CD4-positive, alpha-beta T cell treated with Interferon alpha-2 for 1 hour (primary cell): ENCODE measurements at regions not wholly inside any gene's neighbourhood (a gene's known extent, or its start where the extent isn't known, plus 50 kb on each side); places are given as distances from the start of the nearest gene placed in this dataset.
"Not testable (repeated sequence)": the region's sequence is repeated elsewhere in the genome, so short reads cannot be mapped to it uniquely, and the experiment has no call there.

Experiments
- DNase-seq, 2 donors: peaks; one replicate each; pipeline ENCODE4 v3.0.0-alpha.2; 2020 to 2022

DNA sequence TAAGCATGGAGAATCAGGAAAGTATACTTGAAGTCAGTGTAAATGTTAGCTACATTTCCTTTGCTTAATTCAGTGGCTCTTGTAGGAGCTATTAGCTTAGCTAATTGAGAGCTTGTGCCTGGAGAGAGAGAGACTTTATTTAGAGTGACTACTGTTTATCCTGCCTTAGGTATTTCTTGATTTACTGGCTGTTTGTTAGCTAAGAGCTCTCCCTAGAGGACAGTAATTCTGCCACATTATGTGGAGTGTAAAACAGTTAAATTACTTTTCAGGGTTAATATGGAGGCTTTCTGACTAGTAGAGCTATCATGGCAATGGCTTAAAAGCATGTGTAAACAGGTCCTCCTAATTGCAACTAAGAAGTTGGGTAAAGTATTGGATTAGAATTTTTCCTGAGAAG, 306.5 kb upstream of the TECRL start:
- DNase-seq, result no peak

DNA sequence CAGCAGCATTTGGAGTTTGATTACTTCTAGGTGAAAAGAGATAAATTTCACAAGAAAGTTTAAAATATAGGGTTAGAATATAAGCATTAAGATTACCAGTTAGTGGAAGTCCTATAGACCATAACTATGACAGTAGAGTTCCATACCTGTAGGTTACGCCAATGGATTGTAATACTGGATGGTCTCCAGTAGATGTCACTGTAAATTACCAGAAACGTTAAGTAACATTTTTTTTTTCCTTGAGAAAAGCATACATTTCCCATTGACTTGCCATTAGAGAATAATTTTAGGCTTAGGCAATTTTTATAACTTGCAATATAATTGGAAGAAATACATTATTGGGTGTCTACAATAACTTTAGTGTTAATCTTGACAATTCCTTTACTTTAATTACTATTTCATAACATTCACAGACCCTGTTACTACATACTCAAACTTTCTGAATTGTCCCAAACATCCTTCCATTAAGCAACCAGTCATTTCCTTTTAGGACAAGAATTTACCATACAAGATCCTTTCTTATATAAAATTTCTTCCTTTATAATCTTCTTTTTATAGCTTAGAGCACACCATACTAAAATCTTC, 304.1 kb upstream of the TECRL start:
- no peak for DNase-seq

DNA sequence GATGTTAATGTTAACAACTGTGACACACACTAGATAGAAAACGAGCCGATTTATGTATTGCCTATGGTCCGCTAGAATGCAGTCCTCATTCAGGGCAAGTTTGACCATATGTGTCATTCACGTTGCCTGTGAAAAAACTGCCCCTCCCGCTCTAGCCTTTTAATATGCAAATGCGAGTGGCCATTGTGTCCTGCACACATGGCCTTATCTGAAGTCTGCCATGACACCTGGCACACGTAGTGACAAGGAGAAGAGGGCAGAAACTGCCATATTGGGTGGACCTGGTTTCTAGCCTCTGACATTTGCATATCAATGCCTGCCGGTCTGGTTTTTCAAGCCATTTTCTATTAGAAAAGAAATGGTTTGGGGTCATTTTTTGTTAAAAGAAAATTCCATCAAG, 303.3 kb upstream of the TECRL start:
- DNase-seq, result no peak

DNA sequence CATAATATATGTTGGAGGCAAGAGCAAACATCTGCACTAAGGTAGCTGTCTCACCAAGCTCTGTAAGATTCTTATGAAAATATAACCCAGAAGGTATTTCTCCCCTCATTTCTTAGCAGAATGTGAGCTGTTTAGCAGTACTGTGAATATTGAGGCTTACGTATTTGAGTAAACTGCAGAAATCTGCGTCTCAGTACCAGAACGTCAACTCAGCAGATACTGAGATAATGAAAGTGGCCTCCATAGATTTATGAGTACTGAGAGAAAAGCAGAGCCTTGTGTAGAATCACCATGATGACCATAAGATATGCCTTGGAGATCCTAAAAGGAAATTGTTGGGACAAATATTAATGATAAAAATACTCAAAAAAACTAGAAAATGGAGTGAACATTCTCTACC, 296.7 kb upstream of the TECRL start:
- DNase-seq, result no peak

DNA sequence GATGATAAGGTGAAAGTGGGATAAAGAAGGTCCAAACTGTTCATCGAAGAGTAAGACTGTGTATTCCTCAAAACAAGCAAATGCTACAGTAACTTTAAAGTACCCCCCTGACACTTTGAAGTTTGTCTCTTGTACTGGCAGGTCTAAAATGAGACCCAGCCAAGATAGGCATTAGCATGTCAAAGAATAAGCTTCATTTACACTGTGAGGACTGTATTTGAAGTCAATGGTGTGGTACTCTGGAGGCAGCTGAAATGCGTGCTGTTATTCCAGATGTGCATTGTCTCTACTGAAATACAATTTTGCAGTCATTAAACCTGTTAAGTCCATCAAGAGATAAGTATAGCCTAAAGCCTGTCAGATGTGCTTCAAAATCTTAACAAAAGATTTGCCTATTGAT, 288.9 kb upstream of the TECRL start:
- no peak for DNase-seq

DNA sequence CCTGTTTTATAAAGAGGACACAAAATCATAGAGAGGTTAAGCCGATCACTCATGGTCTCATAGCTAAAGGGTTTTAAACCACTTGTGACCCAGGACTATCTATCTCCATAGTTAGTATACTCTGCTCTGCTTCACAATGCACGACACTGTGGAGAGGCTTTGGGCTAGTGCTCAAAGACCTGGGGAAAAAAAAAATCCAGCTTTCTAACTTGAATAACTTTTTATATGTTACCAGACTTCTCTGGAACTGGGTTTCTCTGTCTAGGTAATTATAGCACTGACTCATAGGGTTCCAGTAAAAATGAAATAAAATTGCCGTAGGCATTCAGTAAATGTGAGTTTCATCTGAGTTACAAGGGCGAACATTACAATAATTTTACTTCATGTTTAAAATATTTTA, 273.7 kb upstream of the TECRL start:
- no peak for DNase-seq

DNA sequence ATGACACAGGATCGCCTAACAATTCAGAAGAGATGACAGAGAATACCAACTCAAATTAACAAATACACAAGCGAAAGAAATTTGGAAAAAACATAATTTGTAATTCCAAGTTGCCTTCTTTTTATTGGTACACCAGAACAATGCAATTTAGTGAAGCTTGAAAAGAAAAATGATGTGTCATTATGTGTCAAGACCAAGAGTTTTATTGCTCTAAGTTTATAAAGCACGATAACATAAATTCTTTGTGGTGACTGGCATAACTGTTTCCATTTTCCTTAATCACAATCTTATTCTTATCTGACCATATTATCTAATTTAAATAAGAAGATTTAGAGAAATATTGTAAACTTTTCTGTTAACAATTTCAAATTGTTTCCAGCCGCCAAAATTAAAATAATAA, 273.2 kb upstream of the TECRL start:
- no peak for DNase-seq

DNA sequence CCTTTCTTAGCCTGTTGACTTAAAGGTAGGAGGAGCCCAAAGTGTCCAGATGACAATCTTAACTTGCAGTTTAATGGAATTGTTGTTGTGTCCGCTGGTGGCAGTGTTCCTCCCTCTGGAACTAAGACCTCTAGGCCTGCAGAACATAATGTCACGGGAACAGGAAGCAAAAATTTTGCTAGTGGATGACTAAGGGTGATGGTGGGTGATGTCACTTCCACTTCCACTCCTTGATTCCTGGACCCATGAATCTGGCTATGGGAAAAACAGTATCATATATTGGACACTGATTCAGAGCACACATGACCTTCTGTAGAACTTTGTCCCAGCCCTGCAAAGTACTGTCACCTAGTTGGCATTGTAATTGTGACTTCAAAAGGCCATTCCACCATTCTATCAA, 263.9 kb upstream of the TECRL start:
- not testable (repeated sequence) for DNase-seq

DNA sequence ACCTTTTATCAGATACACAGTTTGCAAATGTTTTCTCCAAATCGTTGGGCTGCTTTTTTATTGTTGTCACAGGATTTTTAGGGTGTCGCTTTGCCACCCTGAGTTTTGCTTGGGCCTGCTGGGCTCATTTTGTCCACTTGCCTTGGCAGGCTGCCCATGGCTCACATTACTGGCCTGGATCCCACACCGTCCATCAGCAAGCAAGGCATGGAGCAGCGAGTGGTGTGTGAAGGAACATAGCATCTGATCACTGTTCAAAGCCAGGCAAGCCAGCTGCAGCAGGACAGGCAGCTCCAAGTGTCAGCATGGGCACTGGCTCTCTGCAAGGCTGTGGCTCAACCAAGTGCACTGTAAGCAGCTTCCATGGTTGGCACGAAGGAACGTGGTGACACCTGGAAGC, 261.4 kb upstream of the TECRL start:
- no peak for DNase-seq

DNA sequence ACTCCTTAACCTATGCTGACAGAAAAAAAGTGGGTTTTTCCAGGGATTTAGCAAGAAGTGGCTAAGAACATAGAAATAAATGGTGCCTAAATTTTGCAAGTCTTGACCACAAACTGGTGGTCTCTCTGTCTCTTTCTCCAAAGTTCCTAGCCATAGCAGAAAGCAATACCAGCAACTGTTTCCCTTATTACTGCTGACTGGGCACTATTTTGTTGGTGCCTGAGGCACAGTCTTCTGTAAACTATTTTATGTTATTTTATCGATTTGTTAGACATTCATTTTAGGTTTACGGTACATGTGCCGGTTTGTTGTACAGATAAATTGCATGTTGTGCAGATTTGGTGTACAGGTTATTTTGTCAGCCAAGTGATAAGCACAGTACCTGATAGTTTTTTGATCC, 234.6 kb upstream of the TECRL start:
- no peak for DNase-seq

DNA sequence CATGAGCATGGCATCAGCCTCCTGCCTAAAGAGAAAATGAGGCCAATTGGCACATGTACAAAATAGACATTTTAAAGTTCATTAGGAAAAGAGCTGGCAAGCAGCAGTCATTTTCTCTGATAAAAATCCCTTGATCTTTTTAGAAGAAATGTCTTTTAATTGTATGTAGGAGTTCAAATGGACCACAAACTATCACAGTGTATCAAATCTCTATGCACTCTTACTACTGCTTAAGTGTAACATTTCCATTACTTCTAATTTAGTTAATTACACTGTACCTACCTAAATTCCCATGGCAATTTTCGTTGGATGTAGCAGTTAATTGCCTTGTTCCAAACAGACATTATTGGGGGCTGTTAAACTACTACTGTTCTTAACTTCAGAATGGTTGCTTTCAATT, 233.7 kb upstream of the TECRL start:
- DNase-seq, result no peak

DNA sequence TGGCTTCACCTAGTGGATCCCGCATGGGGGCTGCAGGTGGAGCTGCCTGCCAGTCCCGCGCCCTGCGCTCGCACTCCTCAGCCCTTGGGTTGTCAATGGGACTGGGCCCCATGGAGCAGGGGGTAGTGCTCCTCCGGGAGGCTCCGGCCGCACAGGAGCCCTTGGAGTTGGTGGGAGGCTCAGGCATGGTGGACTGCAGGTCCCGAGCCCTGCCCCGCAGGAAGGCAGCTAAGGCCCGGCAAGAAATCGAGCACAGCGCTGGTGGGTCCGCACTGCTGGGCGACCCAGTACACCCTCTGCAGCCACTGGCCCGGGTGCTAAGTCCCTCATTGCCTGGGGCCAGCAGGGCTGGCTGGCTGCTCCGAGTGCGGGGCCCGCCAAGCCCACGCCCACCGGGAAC, 231.2 kb upstream of the TECRL start:
- not testable (repeated sequence) for DNase-seq

DNA sequence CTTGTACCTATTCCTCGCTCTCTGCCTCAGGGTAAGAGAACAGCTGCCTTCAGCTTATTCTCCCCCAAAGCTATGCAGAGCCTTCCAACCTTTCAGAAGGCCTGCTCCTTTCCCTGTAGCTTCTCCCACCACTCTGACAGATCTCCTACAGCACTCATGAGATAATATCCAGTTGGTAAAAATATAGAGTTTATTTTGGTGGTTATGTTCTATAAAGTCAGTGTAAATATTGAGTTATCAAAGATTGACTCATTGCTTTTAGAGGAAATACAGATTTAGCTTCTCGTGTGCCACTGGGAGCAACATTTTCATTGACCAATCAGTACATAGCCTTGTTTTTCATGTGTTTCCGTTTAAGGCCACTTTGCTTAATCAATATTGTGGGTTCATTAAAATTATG, 216.2 kb upstream of the TECRL start:
- DNase-seq, result no peak

DNA sequence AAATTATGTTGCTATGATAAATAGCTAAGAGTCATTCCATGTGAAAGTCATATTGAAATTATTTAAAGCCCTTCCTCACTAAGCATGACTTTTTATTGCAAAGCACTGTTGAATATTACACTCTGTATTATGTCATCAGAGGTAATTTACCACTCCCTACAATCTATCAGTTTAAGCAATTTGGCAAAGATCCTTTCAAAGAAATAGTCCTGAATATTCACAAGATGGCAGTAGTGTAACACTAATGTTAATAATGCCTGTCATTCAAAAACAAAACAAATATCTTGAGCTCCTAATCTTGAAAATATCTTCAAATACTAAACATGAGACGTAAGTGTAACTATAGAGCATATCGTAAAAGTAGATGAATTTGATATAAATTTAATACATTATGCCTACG, 208.6 kb upstream of the TECRL start:
- no peak for DNase-seq

DNA sequence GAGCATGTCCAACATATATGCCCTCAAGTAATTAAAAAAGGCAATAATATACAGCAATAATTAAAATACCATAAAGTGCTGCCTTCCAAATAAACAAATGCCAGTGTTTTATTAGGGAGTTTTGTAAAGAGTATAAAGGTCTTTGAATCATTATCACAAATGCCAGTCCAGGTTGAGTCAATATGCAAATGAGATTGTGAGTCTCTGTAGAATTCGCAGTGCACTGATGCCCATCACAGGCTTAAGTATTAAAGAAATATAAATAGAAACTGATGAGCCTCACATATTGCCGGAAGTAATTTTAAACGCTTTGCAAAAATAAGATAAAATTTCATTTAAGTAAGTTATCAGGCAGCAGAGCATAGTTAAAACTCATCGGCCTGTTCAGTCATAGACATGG, 205.0 kb upstream of the TECRL start:
- no peak for DNase-seq

DNA sequence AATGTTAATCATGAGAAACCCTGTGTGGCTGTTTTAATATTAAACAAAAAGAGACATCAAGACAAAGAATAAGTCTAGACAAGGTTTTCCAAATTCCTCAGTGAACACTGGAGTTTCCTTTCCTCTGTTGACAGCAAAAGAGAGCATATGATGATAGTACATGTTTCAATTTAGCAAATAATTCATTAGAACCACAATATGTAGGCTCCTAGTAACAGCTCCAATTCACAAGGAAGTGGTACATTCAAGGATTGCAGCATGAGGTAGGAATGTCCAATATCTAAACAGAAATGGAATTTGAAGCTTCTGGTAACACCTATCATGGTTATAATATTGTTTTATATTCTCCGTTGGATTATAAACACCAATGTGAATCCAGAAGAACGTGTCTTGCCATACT, 203.8 kb upstream of the TECRL start:
- DNase-seq, result no peak

DNA sequence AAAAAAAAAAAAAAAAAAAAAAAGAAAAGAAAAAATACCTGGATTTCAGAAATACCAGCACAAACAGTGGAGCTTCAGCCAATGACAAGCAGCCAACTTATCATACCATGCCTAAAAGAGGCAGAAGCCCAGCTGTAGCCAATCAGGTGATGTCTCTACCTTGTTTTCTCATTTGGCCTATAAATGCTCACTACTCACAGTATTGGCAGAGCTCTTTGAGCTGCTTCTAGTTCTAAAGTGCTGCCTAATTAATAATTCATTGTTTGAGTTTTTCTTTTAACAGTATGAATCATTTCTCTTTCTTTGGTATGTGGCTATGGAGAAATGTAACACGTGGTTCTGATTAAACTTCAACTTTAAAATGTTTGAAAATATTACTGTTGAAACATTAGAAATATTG, 188.8 kb upstream of the TECRL start:
- no peak for DNase-seq

DNA sequence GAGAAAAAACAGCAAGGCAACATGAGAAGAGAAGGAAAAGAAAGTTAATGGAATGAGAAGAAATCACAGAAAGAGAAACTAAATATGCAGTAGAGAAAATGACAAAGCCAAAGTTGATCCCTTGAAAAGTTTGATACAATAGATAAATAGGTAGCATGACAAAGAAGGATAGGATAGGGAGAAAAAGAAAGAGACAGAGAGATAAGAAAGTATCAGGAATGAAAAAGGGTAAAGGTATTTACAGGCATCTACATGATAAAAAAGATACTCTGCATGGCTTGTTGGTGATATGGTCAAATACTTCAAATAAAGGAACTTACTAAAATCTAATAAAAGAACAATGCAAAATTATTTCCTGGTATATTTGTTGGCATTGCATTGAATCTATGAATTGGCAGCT, 185.5 kb upstream of the TECRL start:
- no peak for DNase-seq

DNA sequence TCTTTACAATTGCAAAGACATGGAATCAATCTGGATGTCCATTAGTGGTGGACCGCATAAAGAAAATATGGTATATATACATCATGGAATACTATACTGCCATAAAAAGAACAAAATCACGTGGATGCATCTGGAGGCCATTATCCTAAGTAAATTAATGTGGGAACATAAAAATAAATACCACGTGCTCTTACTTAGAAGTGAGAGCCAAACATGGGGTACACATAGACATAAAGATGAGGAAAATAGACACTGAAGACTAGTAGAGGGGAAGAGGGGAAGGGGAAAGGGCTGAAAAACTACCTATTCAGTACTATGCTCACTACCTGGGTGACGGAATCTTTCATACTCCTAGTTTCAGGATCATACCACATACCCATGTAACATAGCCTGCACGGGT, 179.3 kb upstream of the TECRL start:
- DNase-seq, result no peak

DNA sequence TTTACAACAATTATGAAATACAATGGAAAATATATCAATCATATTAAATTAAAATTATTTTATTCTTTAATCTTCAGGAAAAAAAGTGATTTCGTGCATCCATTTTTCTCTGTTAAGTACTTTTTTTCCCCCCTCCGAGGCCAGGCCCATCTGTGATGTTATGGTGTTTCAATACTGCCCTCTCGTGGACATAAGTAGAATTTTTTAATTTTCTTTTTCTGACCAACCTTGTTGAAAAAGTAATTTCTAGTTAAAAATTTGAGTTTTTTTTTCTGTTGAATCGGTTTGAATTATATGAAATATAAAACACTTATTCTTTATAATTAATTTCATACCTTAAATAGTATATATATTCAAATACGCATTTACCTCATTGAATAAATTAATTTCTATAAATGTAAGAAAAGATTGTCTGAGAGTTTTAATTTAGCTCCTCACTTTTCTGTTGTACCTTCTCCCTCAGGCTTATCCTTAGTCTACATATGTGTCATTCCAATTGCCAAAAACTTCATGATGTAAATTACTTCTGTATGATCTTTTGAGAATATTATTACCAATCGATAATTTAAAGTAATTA, 175.8 kb upstream of the TECRL start:
- DNase-seq, result peak in 1 of 2 donors; percentile 11

DNA sequence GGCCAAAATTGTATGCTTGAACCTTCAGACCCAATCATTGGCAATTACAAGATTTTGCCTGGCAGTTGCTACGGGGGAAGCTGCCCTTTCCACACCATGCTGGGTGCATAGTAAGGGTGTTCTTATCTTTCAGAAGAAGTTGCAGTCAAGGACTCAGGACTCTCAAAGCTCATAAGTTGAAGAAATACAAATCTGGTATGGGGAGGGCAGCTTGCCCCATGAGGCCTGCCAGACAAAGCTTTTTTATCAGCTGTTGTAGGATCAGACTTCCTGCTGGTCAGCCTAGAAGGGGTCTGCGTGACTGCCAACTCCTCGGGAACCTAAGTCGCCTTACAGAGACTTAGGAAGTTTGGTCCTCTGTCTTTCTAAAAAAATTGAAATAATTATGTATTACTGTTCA, 174.9 kb upstream of the TECRL start:
- no peak for DNase-seq

DNA sequence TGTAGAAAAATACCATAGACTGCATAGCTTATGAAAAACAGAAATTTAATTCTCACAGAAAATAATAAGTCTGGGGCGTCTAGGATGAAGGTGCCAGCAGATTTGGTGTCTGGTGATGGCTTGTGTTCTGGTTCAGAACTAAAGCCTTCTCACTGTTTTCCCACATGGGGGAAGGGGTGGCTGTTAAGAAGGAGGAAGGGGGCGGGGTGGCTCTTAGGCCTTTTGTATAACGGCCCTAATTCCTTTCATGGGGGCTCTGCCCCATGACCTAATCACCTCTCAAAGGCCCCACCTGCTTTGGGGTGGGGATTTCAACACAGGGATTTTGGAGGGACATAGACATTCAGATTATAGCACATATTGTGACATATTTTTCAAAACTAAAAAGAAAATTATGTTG, 173.2 kb upstream of the TECRL start:
- no peak for DNase-seq

DNA sequence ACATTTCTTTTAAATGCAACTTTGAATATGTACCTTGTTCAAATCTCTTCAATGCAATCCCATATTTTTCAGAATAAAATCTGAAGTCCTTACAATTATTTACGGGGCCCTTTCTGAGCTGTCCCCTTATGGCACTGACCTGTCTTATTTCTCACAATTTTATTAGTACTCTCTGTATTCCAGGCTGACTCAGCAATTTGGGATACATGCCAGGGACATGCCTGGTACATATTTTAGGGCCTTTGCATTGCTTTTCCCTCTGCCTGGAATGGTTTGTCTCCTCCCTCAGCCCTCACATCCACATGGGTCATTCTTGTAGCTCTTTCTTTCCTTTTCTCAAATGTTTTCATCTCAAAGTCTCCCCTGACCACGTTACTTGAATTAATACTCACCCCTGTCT, 172.2 kb upstream of the TECRL start:
- no peak for DNase-seq

DNA sequence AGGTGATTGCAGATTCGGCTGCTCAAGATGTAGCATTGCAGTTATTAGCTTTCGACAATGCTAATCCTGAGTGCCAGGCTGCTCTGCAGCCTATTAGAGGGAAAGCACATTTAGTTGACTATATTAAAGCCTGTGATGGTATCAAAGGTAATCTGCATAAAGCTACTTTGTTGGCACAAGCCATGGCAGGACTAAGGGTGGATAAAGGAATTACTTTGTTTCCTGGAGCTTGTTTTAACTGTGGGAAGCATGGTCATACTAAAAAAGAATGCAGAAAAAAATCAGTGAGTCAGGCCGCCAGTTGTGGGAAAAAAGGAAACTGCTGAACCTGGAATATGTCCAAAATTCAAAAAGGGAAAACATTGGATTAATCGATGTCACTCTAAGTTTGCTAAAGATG, 154.9 kb upstream of the TECRL start:
- DNase-seq, result no peak

DNA sequence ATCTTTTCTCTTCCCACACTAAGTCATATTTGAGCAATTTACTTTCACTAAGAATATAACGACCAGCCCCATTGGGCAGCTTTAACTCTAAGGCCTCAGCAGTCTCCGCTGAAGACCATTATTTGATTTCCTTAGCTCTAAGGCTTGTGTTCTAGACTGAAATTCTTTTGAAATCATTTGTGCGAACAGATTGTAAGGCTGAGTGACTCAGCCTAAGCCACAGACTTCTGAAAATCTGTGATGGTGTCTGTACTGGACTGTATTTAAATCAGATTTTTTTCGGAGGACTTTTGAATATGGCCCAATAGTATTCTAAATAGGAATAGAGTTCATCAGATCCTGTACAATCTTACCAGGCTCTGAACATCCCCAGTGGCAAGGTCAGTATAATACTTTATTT, 150.3 kb upstream of the TECRL start:
- DNase-seq, result no peak

DNA sequence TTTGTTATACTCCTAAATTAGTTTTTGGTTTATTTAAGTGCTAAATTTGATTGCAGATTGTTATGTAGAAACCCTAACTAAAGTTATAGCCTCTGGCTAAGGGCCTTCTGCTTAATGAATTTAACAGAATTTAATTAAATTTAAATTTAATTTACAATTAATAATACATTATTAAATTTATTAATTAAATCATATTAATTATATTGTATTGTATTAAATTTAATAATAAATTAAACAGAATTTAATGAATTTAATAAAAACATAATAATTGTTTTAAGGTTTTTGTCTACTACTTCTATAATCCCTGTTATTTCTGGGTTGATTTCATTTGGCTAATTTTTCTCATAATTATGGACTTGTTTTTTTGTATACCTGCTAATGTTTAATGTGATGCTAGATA, 141.9 kb upstream of the TECRL start:
- DNase-seq, result no peak
